GM21528 (cell line): ENCODE measurements at regions not wholly inside any gene's neighbourhood (a gene's known extent, or its start where the extent isn't known, plus 50 kb on each side); places are given as distances from the start of the nearest gene placed in this dataset.

Source experiments
- ATAC-seq: cut with Tn5 transposase; IDR thresholded peaks from one replicate; pipeline ENCODE4 v1.9.1; 2021; ENCODE audit warnings: mild to moderate bottlenecking, moderate library complexity; ENCODE audit not compliant: unreplicated experiment, low FRiP score

GRCh38 chr10:128310971-128311658, 184.9 kb upstream of the MKI67 start:
- ATAC-seq = no peak

- no peak for ATAC-seq
Measured at GRCh38 chr10:128312250-128312649, 186.0 kb upstream of the MKI67 start.

- no peak for ATAC-seq
Measured at GRCh38 chr10:128314686-128315085, 188.5 kb upstream of the MKI67 start.

GRCh38 chr10:128316121-128316726, 190.0 kb upstream of the MKI67 start:
- ATAC-seq = no peak

- no peak for ATAC-seq
Measured at GRCh38 chr10:128316925-128317324, 190.7 kb upstream of the MKI67 start.

- ATAC-seq = no peak
Measured at GRCh38 chr10:128318366-128318765, 192.1 kb upstream of the MKI67 start.

- no peak for ATAC-seq
Measured at GRCh38 chr10:128318913-128319312, 192.7 kb upstream of the MKI67 start.

GRCh38 chr10:128322106-128322505, 195.9 kb upstream of the MKI67 start:
- no peak for ATAC-seq

- no peak for ATAC-seq
Measured at GRCh38 chr10:128322950-128323349, 196.7 kb upstream of the MKI67 start.

GRCh38 chr10:128324058-128324827, 198.0 kb upstream of the MKI67 start:
- no peak for ATAC-seq

GRCh38 chr10:128325788-128326187, 199.6 kb upstream of the MKI67 start:
- no peak for ATAC-seq

- ATAC-seq = no peak
Measured at GRCh38 chr10:128326251-128326650, 200.0 kb upstream of the MKI67 start.

- ATAC-seq = no peak
Measured at GRCh38 chr10:128326851-128327250, 200.6 kb upstream of the MKI67 start.

GRCh38 chr10:128336401-128336800, 210.2 kb upstream of the MKI67 start:
- no peak for ATAC-seq

- ATAC-seq = no peak
Measured at GRCh38 chr10:128337860-128338378, 211.7 kb upstream of the MKI67 start.

GRCh38 chr10:128338951-128339350, 212.7 kb upstream of the MKI67 start:
- no peak for ATAC-seq

- ATAC-seq = no peak
Measured at GRCh38 chr10:128339753-128340152, 213.5 kb upstream of the MKI67 start.

- ATAC-seq = no peak
Measured at GRCh38 chr10:128345353-128345752, 219.1 kb upstream of the MKI67 start.

- ATAC-seq = no peak
Measured at GRCh38 chr10:128360783-128361182, 234.6 kb upstream of the MKI67 start.

GRCh38 chr10:128361487-128361886, 235.3 kb upstream of the MKI67 start:
- ATAC-seq = no peak

GRCh38 chr10:128362514-128362913, 236.3 kb upstream of the MKI67 start:
- ATAC-seq = no peak
